ENCODE measurements at regions not wholly inside any gene's neighbourhood (a gene's known extent, or its start where the extent isn't known, plus 50 kb on each side); places are given as distances from the start of the nearest gene placed in this dataset.

DNA sequence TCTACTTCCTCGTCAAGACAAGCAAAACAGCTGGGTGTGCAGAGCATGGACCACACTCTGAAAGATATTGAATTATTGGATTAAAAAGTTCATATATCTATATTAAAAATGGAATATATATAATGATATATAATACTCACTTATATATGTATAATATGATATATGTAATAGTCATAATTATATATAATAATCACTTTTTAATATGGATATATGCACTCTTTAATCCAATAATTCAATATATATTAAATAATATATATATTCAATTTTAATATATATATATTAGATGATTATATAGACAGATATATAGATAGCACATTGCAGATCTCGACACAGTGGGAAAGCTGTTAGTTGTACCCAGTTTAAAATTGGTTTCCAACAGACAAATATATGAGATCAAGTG, 182.1 kb upstream of the CARD18 start:
- no peak for DNase-seq

DNA sequence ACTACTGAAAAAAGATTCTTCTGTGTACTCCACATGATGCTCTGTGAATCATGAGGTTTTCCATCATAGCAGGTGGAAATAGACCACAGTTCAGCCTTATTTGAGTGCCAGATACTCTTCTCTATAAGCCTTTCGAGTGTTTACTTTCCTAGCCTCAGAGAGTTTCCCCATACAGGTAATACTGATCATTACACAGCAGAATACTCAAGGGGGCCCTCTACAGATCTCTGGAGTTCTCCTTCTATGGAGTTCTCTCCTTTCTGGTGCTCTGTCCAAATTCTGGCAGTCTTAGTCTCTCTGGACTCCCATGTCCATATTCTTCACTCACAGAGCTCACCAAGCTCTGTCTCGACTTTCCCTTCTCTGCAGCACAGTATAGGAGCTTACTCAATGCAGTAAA, 175.7 kb upstream of the CARD18 start:
- peak; percentile 48 for DNase-seq

DNA sequence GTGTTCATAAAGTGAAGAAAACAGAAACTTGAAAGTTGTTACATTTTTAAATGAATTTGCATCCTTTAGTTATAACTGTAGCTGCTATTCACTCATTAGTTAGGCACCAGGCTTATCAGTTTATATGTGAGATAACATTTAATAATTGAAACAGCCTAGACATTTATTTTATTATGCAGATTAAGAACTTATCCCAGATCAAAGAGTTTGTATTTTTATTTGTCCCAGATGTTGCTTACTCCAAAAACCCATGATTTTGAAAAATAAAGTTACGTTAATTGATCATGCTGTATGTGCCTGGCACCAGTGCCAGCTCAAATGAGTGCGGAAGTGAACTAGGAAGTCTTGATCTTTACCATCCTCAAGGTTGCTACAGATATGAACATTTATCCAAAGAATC, 172.7 kb upstream of the CARD18 start:
- DNase-seq, result no peak

DNA sequence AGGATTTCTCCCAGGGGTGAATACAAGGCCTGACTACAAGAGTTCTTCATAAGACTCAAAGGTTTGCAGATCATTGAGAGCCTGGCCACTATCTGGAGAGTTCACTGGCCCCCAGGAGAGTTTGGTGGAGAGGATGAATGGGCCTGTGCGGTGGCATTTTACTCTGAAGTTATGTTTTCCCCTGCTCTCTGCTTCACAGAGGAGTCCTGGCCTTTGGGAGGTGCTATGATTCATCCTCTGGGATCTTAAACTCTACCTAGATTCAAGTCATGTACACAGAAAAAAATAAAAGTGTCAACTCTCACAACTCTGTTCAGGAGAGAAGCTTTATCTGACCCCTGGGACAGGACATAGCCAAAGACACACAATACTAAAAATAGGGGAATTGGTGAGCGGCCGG, 159.1 kb upstream of the CARD18 start:
- no peak for DNase-seq

DNA sequence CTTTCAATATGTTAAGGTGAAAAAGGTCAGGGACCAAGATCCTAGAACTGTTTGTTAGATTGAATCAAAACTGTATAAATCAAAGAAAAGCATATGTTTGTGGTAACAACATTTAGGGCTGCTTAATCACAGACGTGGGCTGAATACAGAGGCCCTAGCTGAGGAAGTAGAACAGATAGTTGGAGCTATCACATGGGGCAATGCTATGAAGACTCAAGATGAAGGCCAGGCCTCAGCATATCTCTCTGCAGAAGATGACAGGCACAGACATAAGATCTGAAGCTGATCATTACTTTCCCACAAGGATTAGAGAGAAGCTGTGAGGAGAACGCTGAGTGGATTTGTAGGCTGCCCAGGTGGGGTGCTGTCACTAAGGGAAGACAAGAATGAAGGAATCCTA, 158.6 kb upstream of the CARD18 start:
- no peak for DNase-seq

DNA sequence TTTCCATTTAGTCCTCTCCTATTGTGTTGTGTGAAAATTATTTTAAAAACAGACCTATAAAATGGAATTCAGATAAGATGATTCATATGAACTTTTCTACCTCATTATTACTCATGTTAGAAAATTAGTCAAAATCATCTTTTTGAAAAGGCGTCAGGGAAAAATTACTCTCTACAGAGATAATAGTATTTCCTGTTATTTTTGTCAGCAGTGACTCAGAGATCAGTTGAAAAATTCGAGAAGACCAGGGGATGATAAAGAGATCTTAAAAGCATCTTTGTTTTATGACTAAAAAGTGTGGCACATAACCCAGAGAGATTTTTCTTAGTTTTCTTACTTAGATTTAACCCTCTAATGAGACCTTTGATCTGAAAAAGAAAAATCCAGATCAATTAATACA, 157.9 kb upstream of the CARD18 start:
- no peak for DNase-seq

DNA sequence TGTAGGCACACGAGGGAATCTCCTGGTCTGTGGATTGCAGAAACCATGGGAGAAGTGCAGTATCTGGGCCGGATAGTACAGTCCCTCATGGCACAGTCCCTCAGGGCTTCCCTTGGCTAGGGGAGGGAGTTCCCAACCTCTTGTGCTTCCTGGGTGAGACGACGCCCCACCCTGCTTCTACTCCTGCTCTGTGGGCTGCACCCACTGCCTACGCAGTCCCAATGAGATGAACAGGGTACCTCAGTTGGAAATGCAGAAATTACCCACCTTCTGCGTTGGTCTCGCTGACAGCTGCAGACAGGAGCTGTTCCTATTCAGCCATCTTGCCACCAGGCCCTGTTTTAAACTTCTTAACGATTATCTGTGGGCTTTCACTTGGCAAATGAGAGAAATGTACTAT, 157.2 kb upstream of the CARD18 start:
- no peak for DNase-seq

DNA sequence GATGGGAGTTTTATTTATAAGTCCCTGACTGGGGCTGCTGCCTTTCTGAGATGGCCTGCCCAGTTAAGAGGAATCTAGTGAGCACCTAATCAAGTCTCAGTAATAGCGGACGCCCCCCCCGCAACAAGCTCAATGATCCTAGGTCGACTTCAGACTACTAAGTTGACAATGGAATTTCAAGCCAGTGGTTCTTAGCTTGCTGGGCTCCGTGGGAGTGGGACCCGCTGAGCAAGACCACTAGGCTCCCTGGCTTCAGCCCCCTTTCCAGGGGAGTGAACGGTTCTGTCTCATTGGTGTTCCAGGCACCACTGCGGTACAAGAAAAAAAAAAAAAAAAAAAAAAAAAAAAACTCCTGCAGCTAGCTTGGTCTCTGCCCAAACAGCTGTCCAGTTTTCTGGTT, 156.8 kb upstream of the CARD18 start:
- DNase-seq, result no peak

DNA sequence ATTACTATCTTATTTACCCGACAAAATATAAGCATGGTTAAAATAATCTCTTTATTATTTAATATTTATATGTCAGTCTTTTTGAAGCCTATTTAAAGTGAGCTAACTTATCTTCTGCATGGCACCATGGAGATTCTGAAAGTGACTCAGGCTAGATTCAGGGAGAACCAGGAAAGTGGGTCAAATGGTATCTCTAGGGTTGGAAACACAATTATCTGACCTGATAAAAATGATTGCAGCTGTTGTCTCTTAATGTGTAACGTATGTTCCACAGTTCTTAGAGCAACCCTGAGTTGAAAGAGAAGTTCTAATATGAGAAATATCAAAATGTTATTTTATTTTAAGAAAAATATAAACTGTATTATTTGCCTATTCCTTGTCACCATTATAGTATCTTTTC, 143.1 kb upstream of the CARD18 start:
- no peak for DNase-seq

DNA sequence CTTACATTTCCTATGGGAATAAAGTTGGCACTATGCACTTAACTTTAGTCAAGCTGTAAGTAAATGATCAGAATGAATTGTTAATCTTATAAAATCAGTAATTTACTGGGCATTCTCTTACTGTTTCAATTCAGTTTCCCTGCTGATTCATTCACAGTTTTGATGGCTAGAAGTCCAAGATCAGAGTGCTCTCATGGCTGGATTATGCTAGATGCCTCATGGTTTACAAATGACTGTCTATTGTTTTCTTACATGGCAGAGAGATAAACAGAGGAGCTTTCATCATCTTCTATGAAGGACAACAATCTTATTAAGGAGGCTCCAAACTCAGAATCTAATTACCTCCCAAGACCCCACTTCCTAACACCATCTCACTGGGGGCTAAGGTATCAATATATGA, 135.1 kb upstream of the CARD18 start:
- DNase-seq, result no peak

DNA sequence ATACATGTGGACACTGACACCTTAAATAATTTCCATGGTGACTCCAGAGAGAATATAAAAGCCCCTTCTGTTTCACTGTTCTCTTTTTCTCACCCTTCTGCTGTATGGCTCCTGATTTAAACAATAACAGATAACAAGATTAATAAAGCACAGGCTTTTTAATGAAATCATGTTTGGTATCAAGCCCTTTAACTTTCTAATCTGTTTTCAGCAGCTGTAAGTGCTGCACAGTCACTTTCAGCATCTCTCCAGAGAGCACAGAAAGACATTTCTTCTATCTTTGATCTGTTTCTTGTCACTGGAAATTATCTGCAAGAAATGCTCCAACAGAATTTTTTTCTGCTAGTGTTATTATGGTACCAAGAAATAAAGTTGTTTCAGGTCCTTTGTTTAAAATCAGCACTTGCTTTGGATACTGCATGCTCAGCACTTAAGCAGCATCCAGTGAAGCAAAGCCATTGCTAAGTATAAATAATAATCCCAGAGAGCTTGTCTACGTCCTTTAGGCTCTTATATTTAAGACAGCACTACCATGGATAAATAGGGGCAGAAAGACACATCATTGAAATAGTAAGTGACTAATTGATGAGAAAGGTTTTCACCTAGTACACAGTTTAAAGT, 134.2 kb upstream of the CARD18 start:
- no peak for DNase-seq

DNA sequence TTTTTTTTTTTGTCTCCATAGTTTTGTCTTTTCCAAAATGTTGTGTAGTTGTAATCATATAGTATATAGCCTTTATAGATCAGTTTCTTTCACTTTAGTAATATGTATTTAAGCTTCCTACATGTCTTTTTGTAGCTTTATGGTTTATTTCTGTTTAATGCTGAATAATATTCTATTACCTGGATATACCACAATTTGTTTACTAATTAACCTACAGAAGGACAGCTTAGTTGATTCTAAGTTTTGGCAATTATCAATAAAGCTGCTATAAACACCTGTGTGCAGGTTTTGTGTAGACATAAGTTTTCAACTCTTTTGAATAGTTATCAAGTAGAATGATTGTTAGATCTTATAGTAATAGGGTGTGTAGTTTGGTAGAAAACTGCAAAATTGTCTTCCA, 130.3 kb upstream of the CARD18 start:
- DNase-seq, result no peak

DNA sequence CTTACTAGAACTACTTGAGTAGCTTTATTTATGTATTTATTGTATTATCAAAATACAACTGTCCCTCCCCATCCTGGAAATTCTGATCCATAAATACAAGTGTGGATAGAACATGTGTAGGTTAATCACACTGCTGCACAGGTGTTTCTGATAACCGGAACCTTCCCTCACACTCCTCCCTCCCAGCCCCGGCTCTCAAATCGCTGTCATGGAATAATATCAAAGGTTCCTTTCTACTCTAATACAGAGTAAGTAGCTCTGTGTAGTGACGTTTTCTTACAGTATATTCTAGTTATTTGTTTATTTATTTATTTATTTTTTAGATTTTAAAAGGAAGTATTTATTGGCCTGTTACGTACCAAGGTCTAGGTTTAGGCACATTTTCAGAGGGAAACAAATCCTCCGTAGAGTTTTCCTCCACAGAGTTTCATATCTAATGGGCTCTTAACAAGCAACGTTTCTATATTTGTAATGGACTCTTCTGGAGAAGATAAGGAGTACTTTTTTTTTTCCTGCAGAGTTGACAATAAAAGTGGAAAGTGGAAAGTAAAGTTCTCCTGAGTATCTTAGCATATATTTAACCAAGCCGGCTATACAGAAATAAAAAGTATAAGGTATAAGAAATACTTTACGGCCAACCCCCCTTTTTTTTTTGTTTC, 129.0 kb upstream of the CARD18 start:
- DNase-seq, result no peak

DNA sequence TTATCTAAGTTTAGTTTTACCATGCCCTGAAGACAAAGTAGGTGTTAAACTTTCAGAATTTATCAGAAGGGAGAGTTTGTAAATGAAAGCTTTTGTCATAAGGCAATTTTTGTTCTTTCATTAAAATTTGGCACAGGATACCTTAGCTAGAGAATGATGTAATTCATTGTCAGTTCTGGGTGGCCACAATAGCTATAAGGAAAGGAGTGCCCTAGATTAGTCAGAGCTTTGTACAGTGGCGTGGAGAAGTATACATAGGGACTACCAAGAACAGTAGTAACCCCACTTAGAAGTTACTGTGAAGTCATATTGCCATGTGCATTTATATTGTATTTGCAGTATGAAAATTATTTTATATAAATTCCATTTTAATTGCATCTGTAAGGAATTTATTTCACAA, 126.3 kb upstream of the CARD18 start:
- no peak for DNase-seq

DNA sequence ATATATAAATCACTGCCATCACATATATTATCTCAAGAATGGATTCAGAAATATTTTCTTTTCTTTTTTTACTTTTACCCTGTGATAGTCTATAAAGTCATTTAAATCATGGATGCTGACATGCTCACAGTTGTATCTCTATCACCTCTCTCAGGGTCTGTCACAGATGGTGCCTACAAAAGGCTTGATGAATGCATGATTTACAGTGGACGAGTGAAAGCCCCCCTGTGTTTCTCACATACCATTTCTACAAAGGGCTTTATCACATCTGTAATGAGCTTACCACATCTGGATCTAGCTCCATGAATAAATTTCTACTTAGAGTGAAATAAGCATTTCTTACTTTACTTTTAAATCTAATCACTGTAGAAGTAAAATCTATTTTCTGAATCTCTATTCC, 121.4 kb upstream of the CARD18 start:
- no peak for DNase-seq

DNA sequence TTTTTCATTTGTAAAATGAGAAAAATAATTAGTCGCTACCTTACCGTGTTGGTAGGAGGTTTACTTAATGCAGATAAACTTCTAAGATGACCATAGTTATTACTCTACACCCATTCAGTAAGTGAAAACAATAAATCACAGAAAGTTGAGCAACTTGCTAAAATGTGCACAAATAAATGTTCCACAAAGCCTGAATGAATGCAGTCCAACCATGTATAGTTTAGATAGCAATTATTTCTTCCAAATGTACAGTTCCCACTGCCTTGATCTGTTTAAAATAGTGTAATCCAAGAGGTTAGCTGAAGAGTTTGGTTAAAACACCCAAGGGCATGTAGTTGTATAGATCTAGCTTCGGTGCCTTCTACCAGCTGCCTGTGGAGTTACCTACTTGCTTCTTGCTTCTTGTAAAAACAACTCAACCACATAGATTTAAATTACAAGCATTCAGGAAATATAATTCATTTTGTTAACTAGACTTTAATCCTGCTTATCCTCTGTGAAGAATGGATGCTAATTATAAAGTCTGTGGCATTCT, 106.3 kb upstream of the CARD18 start:
- DNase-seq, result no peak

DNA sequence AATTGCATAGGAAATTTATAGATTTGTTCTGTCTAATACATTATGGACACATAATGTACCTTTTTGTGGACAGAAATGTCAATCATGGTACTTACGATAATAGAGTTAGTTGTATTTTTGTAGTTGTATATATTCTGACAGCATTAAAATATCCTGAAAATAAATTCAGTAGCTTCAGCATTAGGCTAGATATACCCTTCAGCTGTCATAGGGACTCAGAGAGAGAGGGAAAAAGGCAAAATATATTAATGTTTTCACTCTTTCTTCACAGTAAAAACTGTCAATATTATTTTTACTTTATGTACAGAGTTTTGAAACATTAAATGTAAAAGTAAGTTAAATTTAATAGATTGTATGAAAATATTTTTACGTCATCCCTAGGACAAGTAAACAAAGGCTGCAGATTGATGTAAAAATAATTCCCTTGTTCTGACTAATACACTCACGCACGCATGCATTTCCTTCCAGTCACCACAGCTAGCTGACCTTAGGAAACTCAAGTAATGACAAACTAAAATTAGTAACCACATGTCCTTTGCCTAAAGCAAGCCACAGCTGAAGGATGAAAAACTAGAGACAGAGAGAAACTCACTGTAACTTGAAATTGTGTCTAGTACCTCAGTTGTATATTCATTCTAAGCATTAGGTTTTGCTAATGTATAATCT, 104.7 kb upstream of the CARD18 start:
- DNase-seq, result no peak

DNA sequence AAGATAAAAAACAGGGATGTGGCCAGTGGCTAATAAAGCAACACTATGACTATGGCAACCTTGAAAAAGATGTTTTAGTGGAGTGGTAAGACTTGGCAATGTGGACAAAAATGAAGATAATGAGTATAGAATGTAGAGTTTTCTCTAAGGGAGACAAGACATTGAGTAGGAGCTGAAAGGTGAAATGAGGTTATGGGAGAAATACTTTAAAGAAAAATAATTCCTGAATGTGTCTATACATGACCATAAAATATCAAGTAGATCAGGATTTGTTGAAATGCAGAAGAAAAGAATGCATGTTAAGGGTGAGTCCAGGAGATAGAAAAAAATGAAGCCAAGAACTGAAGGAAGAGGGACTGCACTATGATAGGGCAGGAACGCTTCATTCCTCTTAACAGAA, 101.6 kb upstream of the CARD18 start:
- no peak for DNase-seq

DNA sequence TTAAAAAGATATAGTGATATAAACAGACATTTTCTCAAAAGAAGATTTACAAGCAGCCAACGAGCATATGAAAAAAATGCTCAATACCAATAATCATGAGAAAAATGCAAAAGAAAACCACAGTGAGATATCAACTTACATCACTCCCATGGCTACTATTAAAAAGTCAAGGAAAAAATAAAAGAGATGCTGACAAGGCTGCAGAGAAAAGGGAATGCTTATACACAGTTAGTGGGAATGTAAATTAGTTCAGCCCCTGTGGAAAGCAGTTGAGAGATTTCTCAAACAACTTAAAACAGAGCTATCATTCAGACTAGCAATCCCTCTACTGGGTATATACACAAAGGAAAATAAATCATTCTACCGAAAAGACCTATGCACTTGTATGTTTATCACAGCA, 97.1 kb upstream of the CARD18 start:
- no peak for DNase-seq

DNA sequence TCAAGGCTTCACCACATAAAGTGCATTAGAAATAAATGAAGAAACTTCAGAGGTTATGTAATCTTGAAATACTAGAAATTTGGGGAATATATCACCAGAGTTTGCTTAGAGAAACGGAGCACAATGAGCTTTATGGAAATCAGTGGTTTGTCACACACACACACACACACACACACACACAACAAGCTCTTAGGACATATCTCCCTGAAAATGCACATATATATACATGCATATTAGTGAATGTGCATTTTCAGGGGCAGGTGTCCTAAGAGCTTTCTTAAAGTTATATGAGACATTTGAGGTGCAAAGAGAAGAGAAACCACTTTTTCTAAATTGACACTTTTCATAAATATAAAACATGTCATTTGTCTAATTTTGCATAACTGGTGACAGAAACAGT, 93.7 kb upstream of the CARD18 start:
- DNase-seq, result no peak

DNA sequence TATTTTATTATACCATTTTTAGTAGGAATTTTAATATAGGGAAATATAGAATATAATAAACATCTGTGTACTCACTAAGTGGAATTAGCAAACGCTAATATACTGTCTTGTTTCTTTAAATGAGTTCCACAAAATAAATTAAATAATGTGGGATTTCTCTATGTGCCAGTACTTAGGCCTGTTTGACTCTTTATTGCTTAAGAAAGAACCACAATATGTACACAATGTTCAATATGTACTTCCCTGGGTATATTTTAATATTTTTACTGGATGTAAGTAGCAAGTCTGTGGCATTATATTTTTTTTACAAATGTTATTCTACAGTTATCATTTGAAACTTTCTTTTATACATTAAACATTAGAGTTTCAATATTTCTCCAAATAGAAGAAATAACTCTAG, 92.5 kb upstream of the CARD18 start:
- no peak for DNase-seq

DNA sequence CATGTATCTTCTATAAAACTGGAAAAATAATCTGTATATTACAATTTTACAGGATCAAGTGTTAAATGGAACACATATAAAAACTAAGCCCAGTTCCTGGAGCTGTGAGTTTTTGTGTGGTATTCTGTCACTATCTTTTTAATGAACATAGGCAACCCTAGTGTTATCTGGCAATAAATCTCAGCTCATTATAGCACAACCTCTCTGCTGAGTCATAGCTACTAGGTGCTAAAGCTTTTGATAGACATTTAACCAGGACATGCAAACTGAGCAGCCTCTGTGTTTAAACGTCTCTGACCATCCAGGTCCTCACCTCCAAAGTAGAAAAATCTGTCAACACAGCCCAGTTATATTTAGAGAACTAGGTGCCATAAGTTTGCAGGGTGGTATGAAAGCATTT, 91.0 kb upstream of the CARD18 start:
- no peak for DNase-seq

DNA sequence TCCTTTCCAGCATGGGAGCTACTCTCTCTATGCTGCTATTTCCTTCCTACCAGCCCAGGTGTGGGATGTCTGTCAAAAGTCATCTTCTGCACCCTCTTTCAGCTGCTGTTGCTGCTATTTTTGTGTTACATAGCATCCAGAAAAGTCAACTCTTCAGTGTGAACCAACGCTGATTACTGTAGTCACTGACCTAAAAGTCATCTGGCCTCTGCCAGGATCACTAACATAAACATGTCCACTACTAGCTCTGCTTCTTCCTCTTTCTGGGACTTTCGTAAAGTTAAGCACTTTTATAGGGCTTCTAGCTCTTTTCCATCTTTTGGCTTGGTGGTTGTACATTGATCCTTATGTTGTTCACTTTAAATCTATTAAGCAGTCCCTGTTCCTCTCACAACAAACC, 90.2 kb upstream of the CARD18 start:
- no peak for DNase-seq

DNA sequence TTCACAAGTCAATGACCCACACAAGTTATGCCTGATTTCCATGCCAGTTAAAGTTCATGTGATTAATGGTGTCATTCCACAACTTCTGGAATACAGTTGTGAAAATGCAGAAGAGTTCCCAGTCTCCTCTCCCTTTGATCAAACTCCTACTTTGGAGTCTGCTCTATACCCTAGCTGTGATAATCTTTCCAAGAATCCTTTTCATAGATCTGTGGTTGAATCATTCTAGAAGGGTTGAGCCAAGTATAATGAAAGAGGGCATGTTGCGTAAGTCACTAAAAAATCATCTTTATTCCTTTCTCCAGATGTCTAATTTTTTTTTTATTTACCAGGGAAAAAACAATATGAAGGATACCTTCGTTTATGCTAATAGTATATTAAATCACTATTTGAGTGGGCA, 89.7 kb upstream of the CARD18 start:
- no peak for DNase-seq

DNA sequence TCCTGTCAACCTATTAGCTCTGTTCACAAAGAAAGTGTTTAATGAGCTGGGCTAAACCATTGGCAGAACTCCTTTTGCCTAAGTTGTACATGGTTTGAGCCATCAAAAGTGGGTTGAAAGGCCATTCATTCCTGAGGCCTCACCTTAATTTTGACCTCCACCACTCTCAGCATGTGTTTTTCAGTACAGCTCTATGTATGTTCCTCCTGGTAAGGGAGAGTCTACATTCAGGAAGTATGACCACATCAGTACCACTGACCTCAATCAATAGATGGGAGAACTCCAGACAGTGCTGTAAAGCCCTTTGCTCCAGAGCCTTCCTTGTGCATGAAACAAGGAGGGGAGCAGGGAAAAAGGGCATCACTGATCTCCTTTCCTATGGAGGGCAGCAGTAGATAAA, 87.8 kb upstream of the CARD18 start:
- DNase-seq, result no peak

Measured in NCI-H510A (cell line).